ENCODE measurements at regions not wholly inside any gene's neighbourhood (a gene's known extent, or its start where the extent isn't known, plus 50 kb on each side); places are given as distances from the start of the nearest gene placed in this dataset.
"Not testable (repeated sequence)": the region's sequence is repeated elsewhere in the genome, so short reads cannot be mapped to it uniquely, and the experiment has no call there.

DNA sequence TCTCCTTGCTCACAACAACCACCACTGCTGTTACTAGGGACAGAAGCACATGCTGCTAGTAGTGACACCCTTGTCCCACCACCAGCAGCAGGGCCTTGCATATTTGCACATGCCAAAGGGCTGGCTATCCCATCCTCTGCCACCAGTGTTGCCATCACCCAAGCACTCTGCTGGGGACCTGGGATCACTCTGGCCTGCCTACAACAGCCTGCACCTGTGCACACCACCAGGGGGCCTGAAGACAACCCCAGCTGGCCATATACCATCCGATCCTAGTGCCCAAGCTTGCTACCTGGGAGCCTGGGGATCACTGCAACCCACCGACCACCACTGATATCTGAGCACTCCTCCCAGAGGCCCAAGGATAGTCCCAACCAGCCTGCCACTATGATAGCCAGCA, 99.9 kb upstream of the FANCL start:
- no peak for DNase-seq

DNA sequence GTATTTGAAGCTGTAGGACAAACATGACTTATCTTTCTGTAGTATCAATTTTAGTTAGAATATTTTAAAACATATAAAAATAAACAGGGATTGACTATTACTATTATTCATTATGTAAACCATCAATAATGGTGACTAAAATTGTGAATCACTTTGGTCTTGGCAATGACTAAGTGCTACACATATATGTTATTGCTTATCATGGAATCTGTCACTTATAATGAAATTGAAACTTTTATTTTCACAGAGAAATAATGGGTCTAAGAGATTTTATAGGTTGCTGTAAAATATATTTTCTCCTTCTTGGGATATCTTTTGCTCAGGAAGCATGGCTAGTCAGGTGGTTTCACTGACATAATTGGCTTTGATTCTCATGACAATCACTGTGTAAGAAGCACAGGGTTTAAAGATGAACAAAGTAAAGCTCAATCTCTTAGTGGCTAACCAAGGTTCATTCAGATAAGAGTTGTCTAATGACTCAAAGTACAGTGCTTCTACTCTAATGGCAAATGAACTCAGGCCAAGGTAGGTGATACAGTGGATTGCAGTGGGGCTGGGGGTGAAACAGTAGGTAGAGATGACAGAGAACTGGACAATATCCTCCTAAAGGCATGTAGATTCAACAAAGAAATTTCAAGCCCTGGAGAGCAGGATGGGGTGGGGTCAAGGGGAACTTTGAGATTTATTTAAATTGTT, 98.6 kb upstream of the FANCL start:
- no peak for DNase-seq

DNA sequence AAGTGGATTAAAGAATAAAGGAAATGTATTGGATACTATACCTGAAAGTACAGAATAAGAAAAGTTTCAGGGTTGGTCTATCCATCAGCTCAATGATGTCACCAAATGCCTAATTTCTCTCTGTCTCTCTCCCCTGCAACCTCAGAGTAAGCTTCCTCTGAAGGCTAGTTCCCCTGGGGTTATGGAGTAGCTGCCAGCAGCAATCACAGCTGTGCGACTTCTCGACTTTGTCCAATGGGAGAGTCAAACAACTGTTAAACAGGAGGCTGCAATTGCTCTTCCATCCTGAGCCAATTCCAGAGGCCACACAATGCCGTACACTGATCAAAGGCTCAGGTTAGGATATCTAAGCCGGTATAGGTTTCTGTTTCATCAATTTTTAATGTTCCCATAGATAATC, 95.3 kb upstream of the FANCL start:
- DNase-seq, result no peak

DNA sequence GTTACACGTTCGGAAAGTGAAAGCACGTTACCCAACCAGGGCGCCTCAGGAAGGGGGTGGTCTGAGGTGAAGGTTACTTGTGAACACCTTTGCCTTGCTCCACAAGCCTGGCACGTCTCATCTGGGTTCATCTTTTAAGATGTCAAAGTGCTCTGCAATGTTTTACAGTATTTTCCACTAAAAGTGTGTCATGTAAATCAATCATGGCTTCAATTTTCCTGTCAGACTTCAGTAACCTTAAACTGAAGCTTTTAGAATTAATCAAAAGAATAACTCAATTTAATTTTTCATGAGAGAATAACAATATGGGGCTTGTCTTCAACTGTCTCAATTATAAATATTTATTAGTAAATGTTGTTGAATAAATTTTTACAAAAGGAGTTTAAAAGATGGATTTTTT, 93.3 kb upstream of the FANCL start:
- no peak for DNase-seq

DNA sequence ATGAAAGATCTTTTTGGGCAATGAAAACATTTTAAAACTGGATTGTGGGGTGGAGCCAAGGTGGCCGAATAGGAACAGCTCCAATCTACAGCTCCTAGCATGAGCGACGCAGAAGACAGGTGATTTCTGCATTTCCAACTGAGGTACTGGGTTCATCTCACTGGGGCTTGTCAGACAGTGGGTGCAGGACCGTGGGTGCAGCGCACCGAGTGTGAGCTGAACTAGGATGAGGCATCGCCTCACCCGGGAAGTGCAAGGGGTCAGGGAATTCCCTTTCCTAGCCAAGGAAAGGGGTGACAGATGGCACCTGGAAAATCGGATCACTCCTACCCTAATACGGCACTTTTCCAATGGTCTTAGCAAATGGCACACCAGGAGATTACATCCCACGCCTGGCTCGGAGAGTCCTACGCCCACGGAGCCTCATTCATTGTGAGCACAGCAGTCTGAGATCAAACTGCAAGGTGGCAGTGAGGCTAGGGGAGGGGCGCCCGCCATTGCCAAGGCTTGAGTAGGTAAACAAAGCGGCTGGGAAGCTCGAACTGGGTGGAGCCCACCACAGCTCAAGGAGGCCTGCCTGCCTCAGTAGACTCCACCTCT, 84.3 kb upstream of the FANCL start:
- DNase-seq, result not testable (repeated sequence)

DNA sequence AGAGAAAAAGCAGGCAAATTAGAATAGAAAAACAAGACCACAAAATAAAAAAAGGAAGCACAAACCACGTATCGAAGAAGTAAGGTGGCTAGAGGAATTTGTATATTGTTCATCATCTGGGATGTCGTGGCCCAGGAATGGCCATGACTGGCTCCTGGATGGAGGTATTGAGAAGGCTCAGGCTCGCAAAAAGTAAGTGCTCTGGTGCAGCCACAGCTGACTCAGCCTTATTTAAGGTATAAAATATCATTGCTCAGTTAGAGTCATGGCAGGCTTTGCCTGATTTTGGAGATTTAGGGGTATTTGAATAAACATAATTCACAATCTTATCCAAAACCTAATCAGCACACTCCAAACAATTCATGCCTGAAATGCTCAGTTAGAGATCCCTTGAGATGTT, 78.4 kb upstream of the FANCL start:
- no peak for DNase-seq

DNA sequence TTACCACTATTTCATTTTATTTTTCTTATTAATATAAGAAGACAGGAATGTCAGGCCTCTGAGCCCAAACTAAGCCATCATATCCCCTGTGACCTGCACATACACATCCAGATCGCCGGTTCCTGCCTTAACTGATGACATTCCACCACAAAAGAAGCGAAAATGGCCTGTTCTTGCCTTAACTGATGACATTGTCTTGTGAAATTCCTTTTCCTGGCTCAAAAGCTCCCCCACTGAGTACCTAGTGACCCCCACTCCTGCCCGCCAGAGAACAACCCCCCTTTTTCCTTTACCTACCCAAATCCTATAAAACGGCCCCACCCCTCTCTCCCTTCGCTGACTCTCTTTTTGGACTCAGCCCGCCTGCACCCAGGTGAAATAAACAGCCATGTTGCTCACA, 77.8 kb upstream of the FANCL start:
- DNase-seq, result not testable (repeated sequence)

DNA sequence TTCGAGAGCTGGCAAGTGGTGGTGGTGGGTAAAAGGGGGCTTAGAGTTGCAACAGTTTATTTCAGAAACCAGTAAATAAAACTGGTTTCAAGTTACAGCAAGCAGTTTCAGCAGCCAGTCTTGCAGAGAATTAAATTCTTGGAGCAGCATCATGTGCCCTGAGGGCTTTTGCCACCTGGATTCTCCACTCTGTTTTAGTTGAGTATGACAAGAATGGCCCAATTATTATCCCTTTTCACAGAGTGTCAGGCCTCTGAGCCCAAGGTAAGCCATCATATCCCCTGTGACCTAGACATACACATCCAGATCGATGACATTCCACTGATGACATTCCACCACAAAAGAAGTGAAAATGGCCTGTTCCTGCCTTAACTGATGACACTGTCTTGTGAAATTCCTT, 72.8 kb upstream of the FANCL start:
- no peak for DNase-seq

DNA sequence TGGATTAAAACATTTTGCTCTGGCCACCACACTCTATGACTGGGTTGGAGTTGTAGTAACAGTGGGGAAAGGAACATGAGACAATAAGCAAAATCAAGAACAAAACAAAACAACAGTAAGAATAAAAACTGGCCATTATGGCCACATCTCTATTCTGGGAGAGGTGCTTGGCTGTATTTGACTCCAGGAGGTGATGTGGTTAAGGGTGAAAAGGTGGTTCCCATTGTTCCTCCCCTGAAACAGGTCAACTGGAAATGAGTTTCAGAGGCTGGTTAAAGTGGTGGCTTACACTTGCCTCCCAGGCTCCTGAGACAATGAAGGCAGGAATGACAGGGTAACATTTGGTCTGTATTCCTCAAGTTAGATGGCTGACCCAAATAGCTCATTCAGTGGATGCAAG, 67.3 kb upstream of the FANCL start:
- DNase-seq, result no peak

DNA sequence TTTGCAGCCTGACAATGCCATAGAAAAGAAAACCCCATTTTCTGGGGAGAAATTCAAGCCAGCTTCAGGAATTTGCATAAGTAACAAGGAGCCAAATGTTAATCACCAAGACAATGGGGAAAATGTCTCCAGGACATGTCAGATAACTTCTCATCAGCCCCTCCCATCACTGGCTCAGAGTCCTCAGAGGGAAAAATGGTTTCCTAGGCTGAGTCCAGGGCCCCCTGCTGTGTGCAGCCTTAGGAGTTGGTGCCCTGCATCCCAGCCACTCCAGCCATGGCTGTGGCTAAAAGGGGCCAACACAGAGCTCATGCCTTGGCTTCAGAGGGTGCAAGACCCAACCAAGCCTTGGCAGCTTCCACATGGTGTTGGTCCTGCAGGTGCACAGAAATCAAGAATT, 63.7 kb upstream of the FANCL start:
- DNase-seq, result no peak

DNA sequence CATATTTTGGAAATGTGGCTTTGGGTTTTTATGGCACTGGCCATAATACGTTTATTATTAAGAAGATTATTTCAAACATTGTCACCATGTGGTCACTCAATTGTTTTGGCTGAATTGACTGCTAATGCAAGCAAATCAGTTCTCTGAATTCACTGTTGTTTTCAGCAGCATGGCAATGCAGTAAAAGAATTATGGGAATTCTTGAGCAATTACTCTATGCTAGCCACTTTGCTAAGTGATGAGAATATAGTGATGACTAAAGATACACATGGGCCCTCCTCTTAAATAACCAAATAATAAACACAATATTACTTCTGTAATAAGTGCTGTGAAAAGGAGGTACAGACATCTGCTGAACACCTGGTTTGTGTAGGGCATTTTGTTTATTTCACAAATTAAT, 58.0 kb upstream of the FANCL start:
- DNase-seq, result no peak

DNA sequence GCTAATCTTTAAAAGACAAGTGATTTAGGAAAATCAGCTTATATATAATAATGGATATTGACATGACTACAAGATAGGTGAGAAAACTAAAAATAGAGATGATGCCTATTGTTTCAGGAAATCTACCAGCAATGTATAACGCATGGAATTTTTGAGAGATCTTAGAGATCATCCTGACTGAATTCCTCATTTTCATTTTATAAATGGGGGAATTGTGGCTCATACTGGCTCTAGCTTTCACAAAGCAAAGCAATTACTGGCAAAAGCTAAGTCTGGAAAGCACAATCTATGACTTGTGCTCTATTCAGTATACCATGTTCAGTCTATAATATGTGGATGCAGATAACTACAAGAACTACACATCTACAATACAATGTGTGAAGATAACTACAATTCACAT, 51.9 kb upstream of the FANCL start:
- DNase-seq, result no peak

DNA sequence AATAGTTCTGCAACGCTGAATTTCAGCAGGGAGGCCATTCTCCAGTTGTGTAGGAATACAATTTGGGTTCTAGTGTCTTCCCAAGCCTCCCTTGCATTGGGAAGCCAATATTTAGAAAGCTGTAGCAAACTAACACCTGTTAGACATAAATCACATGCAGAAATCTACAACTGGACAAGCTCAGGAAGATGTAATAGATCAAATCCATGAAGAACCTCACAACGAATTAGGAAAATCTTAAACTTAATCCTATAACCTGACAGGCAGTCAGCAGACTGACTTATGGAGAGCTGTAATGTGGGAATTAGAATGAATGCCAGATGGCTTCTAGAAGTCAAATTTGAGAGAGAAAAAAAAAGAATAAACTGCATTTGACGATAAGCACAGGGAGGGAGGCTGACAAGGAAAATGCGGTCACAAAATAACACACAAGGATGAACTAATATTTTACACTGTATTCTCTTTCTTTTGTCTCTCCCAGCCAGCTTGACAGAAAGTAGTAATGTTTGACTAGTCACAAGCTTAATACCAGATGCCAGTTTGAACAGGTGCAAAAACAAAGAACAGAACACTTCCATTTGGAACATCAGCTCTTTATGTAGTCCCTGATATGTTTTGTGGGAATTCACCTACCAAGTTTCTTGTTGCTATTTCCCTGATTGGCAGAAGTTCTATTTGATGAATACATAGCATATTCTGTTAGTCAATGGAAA, 50.8 kb upstream of the FANCL start:
- DNase-seq, result no peak
